HG02763 (cell line): ENCODE measurements at regions not wholly inside any gene's neighbourhood (a gene's known extent, or its start where the extent isn't known, plus 50 kb on each side); places are given as distances from the start of the nearest gene placed in this dataset.

Source experiments
- ATAC-seq: cut with Tn5 transposase; IDR thresholded peaks from one replicate; pipeline ENCODE4 v1.9.1; 2021; ENCODE audit warnings: mild to moderate bottlenecking, moderate library complexity; ENCODE audit not compliant: unreplicated experiment

GRCh38 chr1:81496349-81496748 is 304.4 kb upstream of the ADGRL2 start:
- no peak for ATAC-seq

- no peak for ATAC-seq
Observed at GRCh38 chr1:81493102-81493869, 307.4 kb upstream of the ADGRL2 start.

- ATAC-seq, result no peak
Observed at GRCh38 chr1:81492628-81493027, 308.1 kb upstream of the ADGRL2 start.

GRCh38 chr1:81490614-81491013 is 310.1 kb upstream of the ADGRL2 start:
- ATAC-seq, result no peak

- no peak for ATAC-seq
Observed at GRCh38 chr1:81489372-81489934, 311.3 kb upstream of the ADGRL2 start.

GRCh38 chr1:81484284-81484683 is 316.4 kb upstream of the ADGRL2 start:
- no peak for ATAC-seq

GRCh38 chr1:81478219-81478618 is 322.5 kb upstream of the ADGRL2 start:
- no peak for ATAC-seq

GRCh38 chr1:81477710-81478109 is 323.0 kb upstream of the ADGRL2 start:
- no peak for ATAC-seq

GRCh38 chr1:81472387-81472786 is 328.3 kb upstream of the ADGRL2 start:
- no peak for ATAC-seq

- ATAC-seq, result no peak
Observed at GRCh38 chr1:81471255-81471654, 329.5 kb upstream of the ADGRL2 start.

- ATAC-seq, result no peak
Observed at GRCh38 chr1:81470275-81470674, 330.5 kb upstream of the ADGRL2 start.

GRCh38 chr1:81467383-81467782 is 333.4 kb upstream of the ADGRL2 start:
- no peak for ATAC-seq

GRCh38 chr1:81466961-81467360 is 333.8 kb upstream of the ADGRL2 start:
- no peak for ATAC-seq

- no peak for ATAC-seq
Observed at GRCh38 chr1:81463936-81464837, 336.5 kb upstream of the ADGRL2 start.

- no peak for ATAC-seq
Observed at GRCh38 chr1:81459043-81459442, 341.7 kb upstream of the ADGRL2 start.

GRCh38 chr1:81458186-81458585 is 342.5 kb upstream of the ADGRL2 start:
- ATAC-seq, result no peak

- ATAC-seq, result no peak
Observed at GRCh38 chr1:81455481-81455880, 345.3 kb upstream of the ADGRL2 start.

GRCh38 chr1:81453971-81454370 is 346.8 kb upstream of the ADGRL2 start:
- ATAC-seq, result no peak

- ATAC-seq, result no peak
Observed at GRCh38 chr1:81453367-81453703, 347.4 kb upstream of the ADGRL2 start.

GRCh38 chr1:81452693-81453366 is 347.9 kb upstream of the ADGRL2 start:
- ATAC-seq, result no peak

- ATAC-seq, result no peak
Observed at GRCh38 chr1:81449786-81450185, 350.9 kb upstream of the ADGRL2 start.
